Bronchial epithelial cell (primary cell): ENCODE measurements at regions not wholly inside any gene's neighbourhood (a gene's known extent, or its start where the extent isn't known, plus 50 kb on each side); places are given as distances from the start of the nearest gene placed in this dataset.

Experiments used
- DNase-seq: peaks from one replicate; pipeline ENCODE4 v3.0.0-alpha.2; 2010; ENCODE audit warnings: low read depth
- FAIRE-seq: peaks from 2 replicates; lab custom pipeline; 2011; peaks lifted over from hg19 to GRCh38; lab: Jason Lieb, UNC
- H3K27me3 ChIP-seq: 2 replicates; pipeline ENCODE4 v1.5.1; 2011; ENCODE audit warnings: low read length; ENCODE audit not compliant: control insufficient read depth, insufficient read depth
- H3K36me3 ChIP-seq: 2 replicates; pipeline ENCODE4 v1.5.1; 2011; ENCODE audit warnings: low read length; ENCODE audit not compliant: control insufficient read depth, insufficient read depth
- H3K4me3 ChIP-seq: 2 replicates; pipeline ENCODE4 v1.5.1; 2011; ENCODE audit warnings: mild to moderate bottlenecking, low read depth, low read length, control low read depth
- CTCF ChIP-seq: IDR thresholded peaks from 2 replicates; pipeline ENCODE4 v1.5.1; 2011; ENCODE audit warnings: mild to moderate bottlenecking, moderate library complexity, low read length, control low read depth, inconsistent platforms; ENCODE audit not compliant: insufficient read depth, severe bottlenecking

DNA sequence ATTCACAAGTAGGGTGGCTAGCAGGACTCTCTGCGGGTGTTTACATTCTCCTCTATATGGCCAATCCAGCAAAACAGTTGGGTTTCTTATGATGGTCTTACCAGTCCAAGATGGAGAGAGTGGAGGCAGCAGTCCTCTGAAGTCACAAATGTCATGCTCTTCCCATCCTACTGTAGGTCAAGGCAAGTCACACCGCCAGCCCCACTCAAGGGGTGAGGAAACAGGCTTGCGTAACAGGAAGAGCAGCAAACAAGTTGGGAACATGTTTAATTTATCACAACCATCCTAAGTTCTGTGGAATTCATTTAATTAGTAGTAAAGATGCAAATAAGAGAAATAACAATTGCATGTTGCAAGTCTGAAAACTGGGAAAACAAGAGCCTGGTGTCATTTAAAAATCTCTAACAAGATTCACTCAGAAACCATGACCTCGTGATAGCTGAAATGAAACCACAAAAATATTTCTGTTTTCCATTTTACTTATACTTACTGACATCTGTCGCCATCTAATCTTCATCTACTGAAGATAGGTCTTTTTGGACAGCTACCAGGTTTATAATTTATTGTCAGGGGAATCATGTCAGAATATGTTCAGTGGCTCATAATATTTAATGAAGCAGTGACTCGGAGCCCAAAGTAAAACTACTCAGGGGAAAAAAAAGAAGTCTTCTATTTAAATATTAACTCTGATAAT, 349.1 kb upstream of the FMN2 start:
- DNase-seq (no peak), FAIRE-seq (no peak)
- Histone ChIP-seq H3K36me3 (no peaks in the 10 kb centered on the region), H3K4me3 (no peak overlapping the region), H3K27me3 (no peaks in the 10 kb centered on the region)
- TF ChIP-seq CTCF: no peak

GRCh38 chr1:239744851-239745250, 346.8 kb upstream of the FMN2 start:
- DNase-seq (no peak), FAIRE-seq (no peak)
- H3K36me3 ChIP-seq: no peaks in the 10 kb centered on the region
- no peak overlapping the region for H3K4me3 ChIP-seq
- TF ChIP-seq CTCF: no peak
- H3K27me3 ChIP-seq: no peaks in the 10 kb centered on the region

DNA sequence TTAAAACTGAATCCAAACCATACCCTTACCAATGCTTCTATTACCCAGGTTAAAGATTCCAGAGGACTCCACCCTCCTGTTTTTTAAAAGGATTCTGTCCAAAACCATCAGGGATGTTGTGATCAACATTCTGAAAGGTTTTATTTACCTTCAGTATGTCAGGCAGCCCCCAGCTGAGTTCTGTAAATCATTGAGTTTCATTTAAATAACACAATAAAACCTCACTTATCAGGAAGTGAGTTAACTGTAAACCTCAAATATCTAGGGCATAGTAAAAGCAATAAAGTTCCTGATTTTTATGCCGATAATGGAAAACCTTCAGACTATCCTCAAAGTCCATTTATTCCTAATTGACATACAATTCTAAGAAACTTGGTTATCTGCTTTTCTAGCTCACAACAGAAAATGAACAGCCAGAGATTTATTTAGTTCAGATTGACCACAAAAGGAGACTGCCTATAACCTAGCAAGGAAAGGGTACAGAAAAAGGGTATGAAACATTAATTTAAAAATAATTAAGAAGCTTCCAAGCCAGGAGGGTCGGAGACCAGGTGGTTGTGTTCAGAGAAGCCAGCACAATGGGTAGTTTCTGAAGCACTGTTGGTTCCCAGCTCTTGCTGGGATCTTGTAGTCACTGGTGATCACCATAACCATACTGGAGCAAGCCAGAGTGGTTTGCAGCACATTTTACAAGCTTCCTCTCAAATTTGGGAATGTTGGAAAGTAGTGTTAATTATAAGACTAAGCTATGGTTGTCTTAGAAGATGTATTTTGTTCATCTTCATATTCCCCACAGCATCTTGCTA, 336.4 kb upstream of the FMN2 start:
- FAIRE-seq (no peak), DNase-seq (no peak)
- TF ChIP-seq CTCF: no peak
- Histone ChIP-seq H3K4me3 (no peak overlapping the region), H3K27me3 (no peaks in the 10 kb centered on the region), H3K36me3 (no peaks in the 10 kb centered on the region)

- no peaks in the 10 kb centered on the region for H3K36me3 ChIP-seq
- H3K4me3 ChIP-seq: no peak overlapping the region
- H3K27me3 ChIP-seq: no peaks in the 10 kb centered on the region
- FAIRE-seq (no peak), DNase-seq (peak; percentile 9)
- no peak for TF ChIP-seq CTCF
These were observed 334.0 kb upstream of the FMN2 start for GRCh38 chr1:239757716-239758115.

DNA sequence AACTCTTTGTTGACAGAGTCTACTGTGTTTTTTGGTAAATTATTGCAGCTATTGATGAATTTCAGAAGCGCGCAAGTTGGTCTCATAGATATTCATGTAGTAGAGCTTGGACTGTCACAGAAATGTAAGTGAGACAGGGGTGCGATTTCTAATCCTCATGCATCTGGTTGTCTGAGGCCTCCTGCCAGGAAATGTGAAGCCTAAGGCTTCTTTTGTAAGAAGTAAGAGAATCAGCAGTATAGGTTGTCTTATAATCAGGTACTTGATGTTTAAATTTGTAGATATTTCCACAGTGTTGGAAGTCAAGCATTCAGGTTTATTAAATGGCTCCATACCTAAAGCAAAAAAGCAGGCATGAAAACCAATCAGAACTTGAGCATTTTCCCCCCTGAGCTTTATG, 332.9 kb upstream of the FMN2 start:
- H3K4me3 ChIP-seq: no peak overlapping the region
- FAIRE-seq: no peak

More for the DNA sequence above, 332.9 kb upstream of the FMN2 start:
- H3K36me3 ChIP-seq: no peaks in the 10 kb centered on the region
- DNase-seq: no peak
- H3K27me3 ChIP-seq: no peaks in the 10 kb centered on the region
- TF ChIP-seq CTCF: no peak
